Stimulated activated naive CD4-positive, alpha-beta T cell treated with Interleukin-2 at 50 U/mL for 16 hours (primary cell): ENCODE measurements at regions not wholly inside any gene's neighbourhood (a gene's known extent, or its start where the extent isn't known, plus 50 kb on each side); places are given as distances from the start of the nearest gene placed in this dataset.

ENCODE experiments used
- DNase-seq: peaks from one replicate; lab custom pipeline; 2025; lab: John Stamatoyannopoulos, UW

- no peak for DNase-seq
Measured at GRCh38 chr1:208419746-208420420, 175.7 kb upstream of the PLXNA2 start.

- DNase-seq = no peak
Measured at GRCh38 chr1:208420696-208421095, 176.5 kb upstream of the PLXNA2 start.

GRCh38 chr1:208421486-208421885, 177.3 kb upstream of the PLXNA2 start:
- no peak for DNase-seq

- no peak for DNase-seq
Measured at GRCh38 chr1:208423526-208423925, 179.3 kb upstream of the PLXNA2 start.

- DNase-seq = no peak
Measured at GRCh38 chr1:208425096-208425495, 180.9 kb upstream of the PLXNA2 start.

- DNase-seq = no peak
Measured at GRCh38 chr1:208430220-208430619, 186.0 kb upstream of the PLXNA2 start.

GRCh38 chr1:208431721-208432120, 187.5 kb upstream of the PLXNA2 start:
- DNase-seq = no peak

GRCh38 chr1:208432346-208432745, 188.2 kb upstream of the PLXNA2 start:
- no peak for DNase-seq

- DNase-seq = no peak
Measured at GRCh38 chr1:208433086-208433485, 188.9 kb upstream of the PLXNA2 start.

GRCh38 chr1:208433971-208434370, 189.8 kb upstream of the PLXNA2 start:
- DNase-seq = no peak

- DNase-seq = no peak
Measured at GRCh38 chr1:208437401-208437800, 193.2 kb upstream of the PLXNA2 start.

- DNase-seq = no peak
Measured at GRCh38 chr1:208438112-208438699, 194.0 kb upstream of the PLXNA2 start.

- DNase-seq = no peak
Measured at GRCh38 chr1:208445758-208446203, 201.6 kb upstream of the PLXNA2 start.

- DNase-seq = no peak
Measured at GRCh38 chr1:208446271-208446691, 202.1 kb upstream of the PLXNA2 start.

GRCh38 chr1:208448425-208448824, 204.2 kb upstream of the PLXNA2 start:
- DNase-seq = no peak

- DNase-seq = no peak
Measured at GRCh38 chr1:208449951-208450350, 205.8 kb upstream of the PLXNA2 start.

- DNase-seq = no peak
Measured at GRCh38 chr1:208450958-208451357, 206.8 kb upstream of the PLXNA2 start.

- DNase-seq = no peak
Measured at GRCh38 chr1:208455821-208456220, 211.6 kb upstream of the PLXNA2 start.

- DNase-seq = no peak
Measured at GRCh38 chr1:208456487-208456886, 212.3 kb upstream of the PLXNA2 start.

- DNase-seq = no peak
Measured at GRCh38 chr1:208460823-208461222, 216.6 kb upstream of the PLXNA2 start.

- DNase-seq = no peak
Measured at GRCh38 chr1:208461680-208462079, 217.5 kb upstream of the PLXNA2 start.

- no peak for DNase-seq
Measured at GRCh38 chr1:208462761-208463160, 218.6 kb upstream of the PLXNA2 start.

GRCh38 chr1:208465266-208465665, 221.1 kb upstream of the PLXNA2 start:
- no peak for DNase-seq
